Astrocyte (in vitro differentiated cells and primary cell): ENCODE measurements at regions not wholly inside any gene's neighbourhood (a gene's known extent, or its start where the extent isn't known, plus 50 kb on each side); places are given as distances from the start of the nearest gene placed in this dataset.

ENCODE experiments used
- DNase-seq: peaks from one replicate; pipeline ENCODE4 v3.0.0-alpha.2; 2010; ENCODE audit warnings: low read depth
- FAIRE-seq: peaks from 2 replicates; lab custom pipeline; 2011; peaks lifted over from hg19 to GRCh38; lab: Jason Lieb, UNC
- H2AFZ ChIP-seq: 2 replicates; pipeline ENCODE4 v1.6.0; 2012; ENCODE audit warnings: low read depth, low read length, inconsistent platforms
- H3K27ac ChIP-seq: 2 replicates; pipeline ENCODE4 v1.5.1; 2011; ENCODE audit warnings: low read depth, low read length, inconsistent platforms
- H3K27me3 ChIP-seq: 2 replicates; pipeline ENCODE4 v1.6.0; 2011; ENCODE audit warnings: low read length, inconsistent platforms; ENCODE audit not compliant: insufficient read depth
- H3K36me3 ChIP-seq: 2 replicates; pipeline ENCODE4 v1.5.1; 2011; ENCODE audit warnings: low read length, inconsistent platforms; ENCODE audit not compliant: insufficient read depth
- H3K4me1 ChIP-seq: 2 replicates; pipeline ENCODE4 v1.5.1; 2011; ENCODE audit warnings: low read length, inconsistent platforms; ENCODE audit not compliant: insufficient read depth
- H3K4me2 ChIP-seq: 2 replicates; pipeline ENCODE4 v1.6.0; 2012; ENCODE audit warnings: low read length, inconsistent platforms
- H3K4me3 ChIP-seq: 2 replicates; pipeline ENCODE4 v1.5.1; 2011; ENCODE audit warnings: low read depth, mild to moderate bottlenecking, low read length, inconsistent platforms; ENCODE audit not compliant: insufficient read depth
- H3K79me2 ChIP-seq: 2 replicates; pipeline ENCODE4 v1.6.0; 2012; ENCODE audit warnings: mild to moderate bottlenecking, low read length, inconsistent platforms; ENCODE audit not compliant: insufficient read depth
- H3K9ac ChIP-seq: 2 replicates; pipeline ENCODE4 v1.6.0; 2012; ENCODE audit warnings: mild to moderate bottlenecking, low read length, inconsistent platforms
- H3K9me3 ChIP-seq: 2 replicates; pipeline ENCODE4 v1.5.1; 2012; ENCODE audit warnings: low read depth, mild to moderate bottlenecking, low read length, inconsistent platforms; ENCODE audit not compliant: insufficient read depth
- H4K20me1 ChIP-seq: 2 replicates; pipeline ENCODE4 v1.6.0; 2012; ENCODE audit warnings: low read length, inconsistent platforms; ENCODE audit not compliant: insufficient read depth
- H3K27ac Mint-ChIP-seq: one replicate; pipeline ENCODE4 v1.8.0; 2021; ENCODE audit warnings: mild to moderate bottlenecking, mixed read lengths; ENCODE audit not compliant: unreplicated experiment
- H3K27me3 Mint-ChIP-seq: one replicate; pipeline ENCODE4 v1.8.0; 2021; ENCODE audit warnings: low read depth, mixed read lengths; ENCODE audit not compliant: unreplicated experiment
- H3K36me3 Mint-ChIP-seq: one replicate; pipeline ENCODE4 v1.8.0; 2021; ENCODE audit warnings: low read depth, mixed read lengths; ENCODE audit not compliant: unreplicated experiment
- H3K4me1 Mint-ChIP-seq: one replicate; pipeline ENCODE4 v1.8.0; 2021; ENCODE audit warnings: low read depth, mixed read lengths; ENCODE audit not compliant: unreplicated experiment
- H3K4me3 Mint-ChIP-seq: one replicate; pipeline ENCODE4 v1.8.0; 2021; ENCODE audit warnings: mild to moderate bottlenecking, moderate library complexity, mixed read lengths; ENCODE audit not compliant: unreplicated experiment
- H3K9me3 Mint-ChIP-seq: one replicate; pipeline ENCODE4 v1.8.0; 2021; ENCODE audit warnings: mild to moderate bottlenecking, mixed read lengths; ENCODE audit not compliant: unreplicated experiment
- EZH2 ChIP-seq: IDR thresholded peaks from 2 replicates; pipeline ENCODE4 v1.6.1; 2012; ENCODE audit warnings: mild to moderate bottlenecking, low read length, inconsistent platforms; ENCODE audit not compliant: insufficient read depth
- TF ChIP-seq, protein P1 (sequence below): IDR thresholded peaks from 2 replicates; pipeline ENCODE4 v1.5.1; 2011; ENCODE audit warnings: low read depth, mild to moderate bottlenecking, inconsistent platforms, low read length, moderate library complexity; ENCODE audit not compliant: insufficient read depth

DNA sequence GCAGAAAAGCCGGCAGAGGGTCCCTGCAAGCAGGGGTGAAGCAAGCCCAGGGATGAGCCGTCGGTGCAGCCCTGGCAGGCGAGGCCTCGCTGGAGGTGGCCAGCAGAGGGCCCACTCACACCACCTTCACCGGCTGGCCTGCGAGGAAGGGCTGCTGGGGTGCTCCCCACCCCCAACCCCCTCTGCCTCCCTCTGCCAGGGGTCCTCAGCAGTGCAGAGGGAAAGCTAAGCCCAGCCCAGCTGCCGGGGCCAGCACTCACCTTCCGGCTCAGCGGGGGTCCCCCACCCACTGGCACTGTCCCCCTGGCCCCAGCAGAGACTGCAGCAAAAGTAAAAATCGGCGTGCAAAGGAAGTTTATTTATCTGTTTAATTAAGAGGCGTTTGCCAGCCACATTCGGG, 113.4 kb downstream of the ENGASE start:
- no peak overlapping the region for H3K27ac Mint-ChIP-seq
- no peaks in the 10 kb centered on the region for H3K36me3 ChIP-seq
- FAIRE-seq (no peak), DNase-seq (no peak)
- H3K9me3 ChIP-seq, result no peaks in the 10 kb centered on the region
- no peaks in the 10 kb centered on the region for H3K4me1 ChIP-seq
- H3K79me2 ChIP-seq, result no peaks in the 10 kb centered on the region
- no peak overlapping the region for H3K4me3 ChIP-seq
- H3K9ac ChIP-seq, result no peak overlapping the region
- no peaks in the 10 kb centered on the region for H3K4me1 Mint-ChIP-seq
- H3K27ac ChIP-seq, result no peak overlapping the region
- peaks cover 80% of the 10 kb centered on the region for H3K27me3 Mint-ChIP-seq
- no peaks in the 10 kb centered on the region for H3K36me3 Mint-ChIP-seq
- no peak for TF ChIP-seq EZH2
- TF ChIP-seq, protein P1, sequence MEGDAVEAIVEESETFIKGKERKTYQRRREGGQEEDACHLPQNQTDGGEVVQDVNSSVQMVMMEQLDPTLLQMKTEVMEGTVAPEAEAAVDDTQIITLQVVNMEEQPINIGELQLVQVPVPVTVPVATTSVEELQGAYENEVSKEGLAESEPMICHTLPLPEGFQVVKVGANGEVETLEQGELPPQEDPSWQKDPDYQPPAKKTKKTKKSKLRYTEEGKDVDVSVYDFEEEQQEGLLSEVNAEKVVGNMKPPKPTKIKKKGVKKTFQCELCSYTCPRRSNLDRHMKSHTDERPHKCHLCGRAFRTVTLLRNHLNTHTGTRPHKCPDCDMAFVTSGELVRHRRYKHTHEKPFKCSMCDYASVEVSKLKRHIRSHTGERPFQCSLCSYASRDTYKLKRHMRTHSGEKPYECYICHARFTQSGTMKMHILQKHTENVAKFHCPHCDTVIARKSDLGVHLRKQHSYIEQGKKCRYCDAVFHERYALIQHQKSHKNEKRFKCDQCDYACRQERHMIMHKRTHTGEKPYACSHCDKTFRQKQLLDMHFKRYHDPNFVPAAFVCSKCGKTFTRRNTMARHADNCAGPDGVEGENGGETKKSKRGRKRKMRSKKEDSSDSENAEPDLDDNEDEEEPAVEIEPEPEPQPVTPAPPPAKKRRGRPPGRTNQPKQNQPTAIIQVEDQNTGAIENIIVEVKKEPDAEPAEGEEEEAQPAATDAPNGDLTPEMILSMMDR, result no peak
- no peaks in the 10 kb centered on the region for H4K20me1 ChIP-seq
- H3K4me3 Mint-ChIP-seq, result no peak overlapping the region
- no peak overlapping the region for H2AFZ ChIP-seq
- H3K27me3 ChIP-seq, result peaks cover 24% of the 10 kb centered on the region
- no peak overlapping the region for H3K4me2 ChIP-seq
- H3K9me3 Mint-ChIP-seq, result no peaks in the 10 kb centered on the region

DNA sequence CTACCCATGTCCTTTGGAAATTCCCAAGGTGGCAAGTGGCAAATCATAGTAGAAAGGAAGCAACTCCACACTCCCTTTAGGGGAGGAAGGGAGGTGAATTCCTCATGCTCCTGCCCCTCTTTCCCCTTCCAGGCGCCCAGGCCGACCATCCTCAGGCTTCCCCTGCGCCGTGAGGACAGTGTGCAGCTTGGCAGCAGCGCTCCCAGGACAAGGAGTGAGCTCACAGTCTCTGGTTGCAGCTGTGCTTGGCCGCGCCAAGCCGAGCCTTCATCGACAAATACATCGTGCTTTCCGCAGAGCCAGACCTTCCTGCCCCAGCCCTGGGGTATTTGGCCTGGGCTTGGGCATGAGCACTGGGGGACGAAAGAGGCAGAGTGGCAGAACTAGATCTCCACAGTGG, 112.6 kb downstream of the ENGASE start:
- Mint-ChIP-seq H3K4me3 (no peak overlapping the region), H3K27me3 (peaks cover 72% of the 10 kb centered on the region), H3K36me3 (no peaks in the 10 kb centered on the region), H3K27ac (no peak overlapping the region), H3K9me3 (no peaks in the 10 kb centered on the region), H3K4me1 (no peaks in the 10 kb centered on the region)
- Histone ChIP-seq H4K20me1 (no peaks in the 10 kb centered on the region), H3K27ac (no peak overlapping the region), H3K36me3 (no peaks in the 10 kb centered on the region), H2AFZ (no peak overlapping the region), H3K4me3 (no peak overlapping the region), H3K4me2 (no peak overlapping the region), H3K79me2 (no peaks in the 10 kb centered on the region), H3K4me1 (no peaks in the 10 kb centered on the region), H3K9me3 (no peaks in the 10 kb centered on the region), H3K27me3 (peaks cover 22% of the 10 kb centered on the region), H3K9ac (no peak overlapping the region)
- DNase-seq (no peak), FAIRE-seq (no peak)
- no peak for TF ChIP-seq EZH2
- TF ChIP-seq, protein P1, result no peak

DNA sequence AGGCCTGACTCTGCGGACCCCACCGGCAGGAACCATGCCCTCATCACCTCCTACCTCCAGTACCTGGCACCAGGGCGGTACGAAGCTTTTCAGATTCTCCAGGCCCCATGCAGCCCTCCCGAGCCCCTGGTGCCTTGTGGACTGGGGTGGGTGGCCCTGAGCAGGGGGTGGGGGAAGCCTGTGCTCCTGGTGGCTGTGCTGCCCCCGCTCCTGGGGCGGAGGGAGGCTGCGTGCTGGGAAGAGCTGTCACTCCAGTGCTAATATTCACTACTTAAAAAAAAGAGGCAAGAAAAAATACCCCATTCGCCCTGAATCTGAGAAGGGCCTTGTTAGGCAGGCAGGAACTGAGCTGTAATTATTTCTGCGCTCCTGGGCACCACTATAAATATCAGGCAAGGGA, 111.8 kb downstream of the ENGASE start:
- FAIRE-seq, result no peak
- Histone ChIP-seq H3K9ac (no peak overlapping the region), H4K20me1 (no peaks in the 10 kb centered on the region), H3K36me3 (no peaks in the 10 kb centered on the region), H3K4me1 (no peaks in the 10 kb centered on the region), H3K27ac (no peak overlapping the region), H3K27me3 (peaks cover 22% of the 10 kb centered on the region), H3K4me3 (no peak overlapping the region), H3K4me2 (no peak overlapping the region), H3K9me3 (no peaks in the 10 kb centered on the region), H3K79me2 (no peaks in the 10 kb centered on the region), H2AFZ (no peak overlapping the region)
- Mint-ChIP-seq H3K27ac (no peak overlapping the region), H3K4me3 (no peak overlapping the region), H3K27me3 (peaks cover 76% of the 10 kb centered on the region), H3K4me1 (no peaks in the 10 kb centered on the region), H3K9me3 (no peaks in the 10 kb centered on the region), H3K36me3 (no peaks in the 10 kb centered on the region)
- TF ChIP-seq EZH2, result no peak
- TF ChIP-seq, protein P1, result no peak
- no peak for DNase-seq
